AG20443 (cell line): ENCODE measurements at regions not wholly inside any gene's neighbourhood (a gene's known extent, or its start where the extent isn't known, plus 50 kb on each side); places are given as distances from the start of the nearest gene placed in this dataset.

ENCODE experiments used
- DNase-seq: peaks from one replicate; pipeline ENCODE4 v3.0.0; 2012; ENCODE audit warnings: low spot score, mixed read lengths

DNA sequence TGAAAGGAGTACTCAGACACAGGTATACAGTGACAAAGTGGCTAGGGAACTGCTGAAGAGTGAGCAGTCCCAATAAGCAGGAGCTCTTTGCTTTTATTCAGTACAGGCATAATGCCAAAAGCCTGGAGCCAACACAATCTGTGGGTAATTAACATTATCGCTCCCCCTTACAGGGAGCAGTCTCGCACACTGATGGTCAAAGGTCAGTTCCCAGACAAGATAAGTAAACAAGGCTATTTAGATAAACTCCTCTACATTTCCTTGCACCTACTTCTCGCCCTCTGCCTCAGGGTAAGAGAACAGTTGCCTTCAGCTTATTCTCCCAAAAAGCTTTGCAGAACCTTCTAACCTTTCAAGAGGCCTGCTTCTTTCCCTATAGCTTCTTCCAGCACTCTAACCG is 73.9 kb upstream of the TAF9B start:
- DNase-seq, result no peak

DNA sequence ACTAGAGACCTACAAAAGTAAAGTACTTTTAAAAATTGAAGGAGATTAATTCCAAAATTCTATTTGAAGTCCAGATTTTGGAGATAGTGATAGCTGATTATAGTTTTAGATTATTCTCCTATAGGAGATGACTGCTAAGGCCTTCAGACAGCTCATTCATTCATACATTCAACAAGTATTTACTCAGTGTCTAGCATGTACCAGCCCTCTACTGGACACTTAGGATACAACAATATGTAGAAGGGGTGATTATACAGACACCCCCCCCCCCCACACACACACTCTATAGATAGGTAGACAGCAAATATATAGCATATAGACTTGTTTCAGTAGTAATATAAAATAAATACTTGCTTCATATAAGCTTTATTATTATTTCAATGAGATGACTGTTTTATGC is 60.4 kb upstream of the TAF9B start:
- DNase-seq, result peak; percentile 4
